HL-60 (cell line): ENCODE measurements at regions not wholly inside any gene's neighbourhood (a gene's known extent, or its start where the extent isn't known, plus 50 kb on each side); places are given as distances from the start of the nearest gene placed in this dataset.

ENCODE experiments used
- CTCF ChIP-seq: IDR thresholded peaks from one replicate; pipeline ENCODE4 v1.5.1; 2011; ENCODE audit warnings: low read length, control low read depth, inconsistent platforms; ENCODE audit not compliant: insufficient read depth
- GABPA ChIP-seq: IDR thresholded peaks from 2 replicates; pipeline ENCODE4 v1.6.1; 2012; ENCODE audit warnings: low read depth
- POLR2AphosphoS5 ChIP-seq: IDR thresholded peaks from 2 replicates; pipeline ENCODE4 v1.6.1; 2012; ENCODE audit warnings: low read depth
- TF ChIP-seq, protein P1 (sequence below): IDR thresholded peaks from 2 replicates; pipeline ENCODE4 v1.6.1; 2012; ENCODE audit warnings: low read depth; ENCODE audit not compliant: insufficient replicate concordance

GRCh38 chr3:159845737-159846136 lies 142.9 kb upstream of the IL12A start:
- TF ChIP-seq, protein P1, sequence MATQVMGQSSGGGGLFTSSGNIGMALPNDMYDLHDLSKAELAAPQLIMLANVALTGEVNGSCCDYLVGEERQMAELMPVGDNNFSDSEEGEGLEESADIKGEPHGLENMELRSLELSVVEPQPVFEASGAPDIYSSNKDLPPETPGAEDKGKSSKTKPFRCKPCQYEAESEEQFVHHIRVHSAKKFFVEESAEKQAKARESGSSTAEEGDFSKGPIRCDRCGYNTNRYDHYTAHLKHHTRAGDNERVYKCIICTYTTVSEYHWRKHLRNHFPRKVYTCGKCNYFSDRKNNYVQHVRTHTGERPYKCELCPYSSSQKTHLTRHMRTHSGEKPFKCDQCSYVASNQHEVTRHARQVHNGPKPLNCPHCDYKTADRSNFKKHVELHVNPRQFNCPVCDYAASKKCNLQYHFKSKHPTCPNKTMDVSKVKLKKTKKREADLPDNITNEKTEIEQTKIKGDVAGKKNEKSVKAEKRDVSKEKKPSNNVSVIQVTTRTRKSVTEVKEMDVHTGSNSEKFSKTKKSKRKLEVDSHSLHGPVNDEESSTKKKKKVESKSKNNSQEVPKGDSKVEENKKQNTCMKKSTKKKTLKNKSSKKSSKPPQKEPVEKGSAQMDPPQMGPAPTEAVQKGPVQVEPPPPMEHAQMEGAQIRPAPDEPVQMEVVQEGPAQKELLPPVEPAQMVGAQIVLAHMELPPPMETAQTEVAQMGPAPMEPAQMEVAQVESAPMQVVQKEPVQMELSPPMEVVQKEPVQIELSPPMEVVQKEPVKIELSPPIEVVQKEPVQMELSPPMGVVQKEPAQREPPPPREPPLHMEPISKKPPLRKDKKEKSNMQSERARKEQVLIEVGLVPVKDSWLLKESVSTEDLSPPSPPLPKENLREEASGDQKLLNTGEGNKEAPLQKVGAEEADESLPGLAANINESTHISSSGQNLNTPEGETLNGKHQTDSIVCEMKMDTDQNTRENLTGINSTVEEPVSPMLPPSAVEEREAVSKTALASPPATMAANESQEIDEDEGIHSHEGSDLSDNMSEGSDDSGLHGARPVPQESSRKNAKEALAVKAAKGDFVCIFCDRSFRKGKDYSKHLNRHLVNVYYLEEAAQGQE = no peak
- TF ChIP-seq CTCF (no peak), POLR2AphosphoS5 (no peak), GABPA (no peak)
